Endothelial cell of umbilical vein (primary cell): ENCODE measurements at regions not wholly inside any gene's neighbourhood (a gene's known extent, or its start where the extent isn't known, plus 50 kb on each side); places are given as distances from the start of the nearest gene placed in this dataset.

Experiments used
- BruUV-seq: library from RNA; stranded (reverse); fragments of 400-500 nt; replicated peaks from 2 replicates; lab custom pipeline; 2021; lab: Mats Ljungman, UMichigan
- CTCF ChIA-PET: fragments of 300-600, 350-600 bp; sonication (Branson Sonifier 250); formaldehyde crosslinking; loops from one replicate; lab custom pipeline; 2021; ENCODE audit warnings: antibody characterized with exemption, inconsistent platforms; lab: Charles Lee
- POLR2A ChIA-PET: fragments of 300-600, 350-600 bp; sonication (Branson Sonifier 250); formaldehyde crosslinking; loops from one replicate; lab custom pipeline; 2021; ENCODE audit warnings: antibody characterized with exemption, inconsistent platforms; lab: Charles Lee
- DNase-seq: peaks from one replicate; pipeline ENCODE4 v3.0.0-alpha.2; 2011; ENCODE audit warnings: low read depth, low spot score
- FAIRE-seq: peaks from 2 replicates; lab custom pipeline; 2011; peaks lifted over from hg19 to GRCh38; lab: Jason Lieb, UNC
- H2AFZ ChIP-seq: 2 replicates; pipeline ENCODE4 v1.6.0; 2012; ENCODE audit warnings: low read depth, low read length, control low read depth, inconsistent platforms
- H3K27ac ChIP-seq: 2 replicates; pipeline ENCODE4 v1.5.1; 2011; ENCODE audit warnings: low read depth, mild to moderate bottlenecking, control low read depth, low read length, moderate library complexity; ENCODE audit not compliant: insufficient read depth
- H3K27me3 ChIP-seq, 2 experiments: 2 replicates each; pipeline versions ENCODE4 v1.6.0 to v1.6.1; 2011; ENCODE audit warnings: low read length in 2 of 2, mixed read lengths in 1 of 2; ENCODE audit not compliant: control insufficient read depth in 2 of 2, insufficient read depth in 2 of 2
- H3K36me3 ChIP-seq, 2 experiments: 2 replicates in 1 of 2; 3 replicates in 1 of 2; pipeline ENCODE4 v1.5.1; 2011; ENCODE audit warnings: low read length in 2 of 2, mild to moderate bottlenecking in 1 of 2, moderate library complexity in 1 of 2; ENCODE audit not compliant: control insufficient read depth in 2 of 2, insufficient read depth in 2 of 2; ENCODE audit errors: extremely low read depth in 1 of 2
- H3K4me1 ChIP-seq: 3 replicates; pipeline ENCODE4 v1.5.1; 2011; ENCODE audit warnings: mild to moderate bottlenecking, low read length; ENCODE audit not compliant: control insufficient read depth, insufficient read depth; ENCODE audit errors: extremely low read depth
- H3K4me2 ChIP-seq: 2 replicates; pipeline ENCODE4 v1.6.1; 2011; ENCODE audit warnings: low read length, control low read depth, mixed read lengths; ENCODE audit not compliant: insufficient read depth
- H3K4me3 ChIP-seq, 3 experiments: fragments of 200-600 bp in 1 of 3; sonication (generic), shearing (Covaris generic) in 1 of 3; replicated peaks in 1 of 3; 2 replicates each; pipeline ENCODE4 v1.5.1; 2011 to 2016; ENCODE audit warnings: control low read depth in 3 of 3, low read length in 3 of 3, mild to moderate bottlenecking in 2 of 3, inconsistent platforms in 1 of 3, low read depth in 1 of 3, moderate library complexity in 1 of 3; ENCODE audit not compliant: insufficient read depth in 1 of 3
- H3K79me2 ChIP-seq: 2 replicates; pipeline ENCODE4 v1.6.0; 2012; ENCODE audit warnings: low read length, inconsistent platforms; ENCODE audit not compliant: control insufficient read depth, insufficient read depth
- H3K9ac ChIP-seq: replicated peaks from 2 replicates; pipeline ENCODE3; 2011; ENCODE audit warnings: low read length, control low read depth; ENCODE audit not compliant: insufficient read depth; ENCODE audit errors: extremely low read depth
- H3K9me1 ChIP-seq: replicated peaks from 3 replicates; pipeline ENCODE4 v1.6.0; 2011; ENCODE audit warnings: mild to moderate bottlenecking, low read length; ENCODE audit not compliant: control insufficient read depth, insufficient read depth; ENCODE audit errors: extremely low read depth
- H3K9me3 ChIP-seq: replicated peaks from 2 replicates; pipeline ENCODE4 v1.5.1; 2012; ENCODE audit warnings: low read length, inconsistent platforms; ENCODE audit not compliant: control insufficient read depth, insufficient read depth
- H4K20me1 ChIP-seq: replicated peaks from 2 replicates; pipeline ENCODE3; 2011; ENCODE audit warnings: mild to moderate bottlenecking, low read length; ENCODE audit not compliant: control insufficient read depth, insufficient read depth; ENCODE audit errors: extremely low read depth
- EZH2 ChIP-seq: IDR thresholded peaks from 2 replicates; pipeline ENCODE4 v1.6.1; 2012; ENCODE audit warnings: borderline replicate concordance, low read depth, mild to moderate bottlenecking, moderate library complexity, low read length, inconsistent platforms; ENCODE audit not compliant: severe bottlenecking
- FOS ChIP-seq: IDR thresholded peaks from 2 replicates; pipeline ENCODE4 v1.6.1; 2011; ENCODE audit warnings: mild to moderate bottlenecking, low read length, moderate library complexity, borderline replicate concordance; ENCODE audit not compliant: insufficient read depth
- GATA2 ChIP-seq: IDR thresholded peaks from 2 replicates; pipeline ENCODE4 v1.7.0; 2011; ENCODE audit warnings: low read depth, mild to moderate bottlenecking, moderate library complexity, mixed read lengths, low read length; ENCODE audit not compliant: insufficient read length, insufficient read depth
- JUN ChIP-seq: IDR thresholded peaks from 2 replicates; pipeline ENCODE4 v1.6.1; 2011; ENCODE audit warnings: borderline replicate concordance, low read depth; ENCODE audit not compliant: insufficient read length, insufficient read depth
- MYC ChIP-seq: IDR thresholded peaks from one replicate; pipeline ENCODE4 v1.6.1; 2011; ENCODE audit warnings: mild to moderate bottlenecking, low read depth, low read length
- POLR2A ChIP-seq: IDR thresholded peaks from 2 replicates; pipeline ENCODE4 v1.6.1; 2012; ENCODE audit warnings: low read depth, mild to moderate bottlenecking, control low read depth, low read length
- dilution Hi-C: fragments of 300-500 bp; cut with MboI; formaldehyde crosslinking; loops from one replicate; pipeline ENCODE4 v1.15.0; 2019; ENCODE audit warnings: low sequenced_read_pairs; ENCODE audit not compliant: extremely low pct_ligation_motif_present
- intact Hi-C: fragments of 100-400 bp; cut with micrococcal nuclease; formaldehyde crosslinking; loops from one replicate; pipeline ENCODE4 v1.10.0; 2022
- TF ChIP-seq, protein P1 (sequence below), 2 donors: IDR thresholded peaks; 1 replicate in 1 of 2; 2 replicates in 1 of 2; pipeline ENCODE4 v1.5.1; 2011; ENCODE audit warnings: low read length in 2 of 2, mild to moderate bottlenecking in 2 of 2, moderate library complexity in 2 of 2, control low read depth in 1 of 2, inconsistent platforms in 1 of 2, low read depth in 1 of 2; ENCODE audit not compliant: insufficient read depth in 1 of 2; ENCODE audit errors: extremely low read depth in 1 of 2
- TF ChIP-seq, protein P2 (sequence below): IDR thresholded peaks from 2 replicates; pipeline ENCODE4 v1.6.1; 2011; ENCODE audit not compliant: insufficient read depth, insufficient read length

DNA sequence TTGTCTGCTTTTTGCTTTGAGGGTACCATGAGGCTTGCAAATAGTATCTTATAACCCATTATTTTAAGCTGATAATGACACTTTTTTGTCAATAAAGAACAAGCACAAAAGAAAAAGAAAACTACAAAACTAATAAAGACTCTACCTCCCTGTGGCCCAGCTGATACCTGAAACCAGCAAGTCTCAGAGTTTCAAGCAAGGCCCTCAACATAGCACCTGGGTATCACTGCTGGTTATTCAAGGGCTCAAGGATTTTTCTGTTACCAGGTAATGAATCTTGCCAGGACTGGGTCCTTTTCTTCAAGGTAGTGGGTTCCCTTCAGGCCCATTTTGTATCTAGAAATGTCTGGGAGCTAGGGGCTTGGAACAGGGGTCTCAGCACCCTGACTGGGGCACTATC is 281.6 kb upstream of the C11orf87 start:
- CTCF ChIA-PET = no interaction called here
- no peaks in the 10 kb centered on the region for H3K4me1 ChIP-seq

DNA sequence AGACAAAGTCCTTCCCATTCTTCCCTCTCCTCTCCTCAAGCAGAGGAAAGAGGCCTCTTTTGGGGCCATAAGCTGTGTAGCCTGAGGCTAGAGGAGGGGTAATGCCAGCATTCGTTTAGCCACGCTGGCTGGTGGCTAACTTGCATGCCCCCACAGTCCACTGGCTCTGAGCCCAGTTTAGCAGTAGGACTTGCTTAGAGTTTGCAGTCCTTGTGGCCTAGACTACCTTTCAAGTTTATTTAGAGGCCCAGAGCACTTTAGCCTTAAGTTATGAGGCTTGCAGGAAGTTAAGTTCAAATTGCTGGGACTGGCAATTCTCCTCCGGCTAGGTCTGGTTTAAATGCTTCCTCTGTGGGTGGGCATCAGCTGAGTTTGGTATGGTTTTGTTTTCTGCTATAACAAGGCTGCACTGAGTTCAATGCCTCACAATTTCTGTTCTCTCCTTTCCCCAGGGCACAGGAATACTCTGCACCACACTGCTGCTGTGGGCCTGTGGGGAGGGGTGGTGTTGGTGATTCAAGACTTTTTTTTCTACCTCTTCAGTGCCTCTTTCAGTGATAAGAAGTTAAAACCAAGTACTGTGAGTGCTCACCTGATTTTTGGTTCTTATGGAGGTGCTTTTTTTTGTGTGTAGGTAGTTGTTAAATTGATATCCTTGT is 281.0 kb upstream of the C11orf87 start:
- no peaks in the 10 kb centered on the region for H3K36me3 ChIP-seq
- POLR2A ChIA-PET = interaction anchor here (0.7 kb wide), 1 partner anchor 104 kb away, joined by 5 read pairs; no protein-coding TSS in a partner anchor
- intact Hi-C loops (no loop called here), dilution Hi-C loops (no loop called here)
- TF ChIP-seq EZH2 = no peak
- TF ChIP-seq, protein P1, sequence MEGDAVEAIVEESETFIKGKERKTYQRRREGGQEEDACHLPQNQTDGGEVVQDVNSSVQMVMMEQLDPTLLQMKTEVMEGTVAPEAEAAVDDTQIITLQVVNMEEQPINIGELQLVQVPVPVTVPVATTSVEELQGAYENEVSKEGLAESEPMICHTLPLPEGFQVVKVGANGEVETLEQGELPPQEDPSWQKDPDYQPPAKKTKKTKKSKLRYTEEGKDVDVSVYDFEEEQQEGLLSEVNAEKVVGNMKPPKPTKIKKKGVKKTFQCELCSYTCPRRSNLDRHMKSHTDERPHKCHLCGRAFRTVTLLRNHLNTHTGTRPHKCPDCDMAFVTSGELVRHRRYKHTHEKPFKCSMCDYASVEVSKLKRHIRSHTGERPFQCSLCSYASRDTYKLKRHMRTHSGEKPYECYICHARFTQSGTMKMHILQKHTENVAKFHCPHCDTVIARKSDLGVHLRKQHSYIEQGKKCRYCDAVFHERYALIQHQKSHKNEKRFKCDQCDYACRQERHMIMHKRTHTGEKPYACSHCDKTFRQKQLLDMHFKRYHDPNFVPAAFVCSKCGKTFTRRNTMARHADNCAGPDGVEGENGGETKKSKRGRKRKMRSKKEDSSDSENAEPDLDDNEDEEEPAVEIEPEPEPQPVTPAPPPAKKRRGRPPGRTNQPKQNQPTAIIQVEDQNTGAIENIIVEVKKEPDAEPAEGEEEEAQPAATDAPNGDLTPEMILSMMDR (IDR thresholded peaks at IDR 0.05; ENCODE audit: extremely low read depth in 1 of 2, insufficient read depth in 1 of 2, low read depth in 1 of 2, low read length in 2 of 2) = no peak
- no peak for TF ChIP-seq GATA2
- no peak for TF ChIP-seq POLR2A
- TF ChIP-seq, protein P2, sequence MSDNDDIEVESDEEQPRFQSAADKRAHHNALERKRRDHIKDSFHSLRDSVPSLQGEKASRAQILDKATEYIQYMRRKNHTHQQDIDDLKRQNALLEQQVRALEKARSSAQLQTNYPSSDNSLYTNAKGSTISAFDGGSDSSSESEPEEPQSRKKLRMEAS = no peak
- no peak for TF ChIP-seq JUN
- no peak overlapping the region for H3K4me2 ChIP-seq
- DNase-seq (no peak), FAIRE-seq (no peak)
- H2AFZ ChIP-seq = no peak overlapping the region
- BruUV-seq = no TSS peak
- H3K79me2 ChIP-seq = no peaks in the 10 kb centered on the region
- no peak overlapping the region for H3K9ac ChIP-seq
- H3K9me3 ChIP-seq = no peaks in the 10 kb centered on the region
- no peaks in the 10 kb centered on the region for H3K4me1 ChIP-seq
- CTCF ChIA-PET = no interaction called here
- no peaks in the 10 kb centered on the region for H3K9me1 ChIP-seq
- no peaks in the 10 kb centered on the region for H4K20me1 ChIP-seq
- no peaks in the 10 kb centered on the region for H3K27me3 ChIP-seq
- no peak overlapping the region for H3K4me3 ChIP-seq
- H3K27ac ChIP-seq = no peak overlapping the region

More for the DNA sequence above, 281.6 kb upstream of the C11orf87 start:
- intact Hi-C loops = no loop called here
- no peaks in the 10 kb centered on the region for H3K27me3 ChIP-seq
- H3K9me1 ChIP-seq = no peaks in the 10 kb centered on the region
- no peak overlapping the region for H3K4me3 ChIP-seq
- no peaks in the 10 kb centered on the region for H3K36me3 ChIP-seq
- no peak overlapping the region for H2AFZ ChIP-seq
- POLR2A ChIA-PET = interaction anchor here (0.7 kb wide), 1 partner anchor 103 kb away, joined by 5 read pairs; no protein-coding TSS in a partner anchor
- FAIRE-seq = no peak
- DNase-seq = no peak
- H3K9me3 ChIP-seq = no peaks in the 10 kb centered on the region
- TF ChIP-seq, protein P2 = no peak
- TF ChIP-seq MYC (no peak), JUN (no peak), FOS (no peak)
- no peak overlapping the region for H3K4me2 ChIP-seq
- no peak overlapping the region for H3K9ac ChIP-seq
- no peaks in the 10 kb centered on the region for H4K20me1 ChIP-seq
- BruUV-seq = no TSS peak
- dilution Hi-C loops = no loop called here
- H3K79me2 ChIP-seq = no peaks in the 10 kb centered on the region
- no peak overlapping the region for H3K27ac ChIP-seq
